CD8-positive, alpha-beta memory T cell (primary cell): ENCODE measurements at regions not wholly inside any gene's neighbourhood (a gene's known extent, or its start where the extent isn't known, plus 50 kb on each side); places are given as distances from the start of the nearest gene placed in this dataset.
A peak's percentile ranks its signal among the peaks of the same experiment; 100 is the strongest.

Source experiments
- CTCF ChIA-PET: fragments of 350-600 bp; sonication (Branson Sonifier 250); formaldehyde crosslinking; loops from one replicate; lab custom pipeline; 2021; ENCODE audit warnings: antibody characterized with exemption; lab: Charles Lee
- POLR2A ChIA-PET: fragments of 350-600 bp; sonication (Branson Sonifier 250); formaldehyde crosslinking; loops from one replicate; lab custom pipeline; 2021; ENCODE audit warnings: antibody characterized with exemption; lab: Charles Lee
- DNase-seq, 5 donors: peaks; one replicate each; pipeline versions ENCODE4 v3.0.0 to v3.0.0-alpha.2; 2020 to 2022; ENCODE audit warnings: mixed read lengths in 1 of 5
- H3K27ac ChIP-seq: one replicate; pipeline ENCODE4 v1.7.0; 2013; ENCODE audit warnings: low read depth, mild to moderate bottlenecking, low read length, moderate library complexity
- H3K27me3 ChIP-seq: 2 replicates; pipeline ENCODE4 v1.7.0; 2013; ENCODE audit warnings: low read length, mild to moderate bottlenecking; ENCODE audit not compliant: insufficient read depth, poor library complexity, severe bottlenecking
- H3K36me3 ChIP-seq: 2 replicates; pipeline ENCODE4 v1.7.0; 2013; ENCODE audit warnings: mild to moderate bottlenecking, low read length, moderate library complexity; ENCODE audit not compliant: insufficient read depth
- H3K4me1 ChIP-seq: 2 replicates; pipeline ENCODE4 v1.7.0; 2013; ENCODE audit warnings: mild to moderate bottlenecking, low read length, moderate library complexity; ENCODE audit not compliant: insufficient read depth
- H3K4me3 ChIP-seq: 2 replicates; pipeline ENCODE4 v1.7.0; 2013; ENCODE audit warnings: mild to moderate bottlenecking, low read length
- H3K9me3 ChIP-seq: 2 replicates; pipeline ENCODE4 v1.7.0; 2013; ENCODE audit warnings: mild to moderate bottlenecking, low read length
- H3K27ac Mint-ChIP-seq, 8 donors: one replicate each; pipeline ENCODE4 v1.8.0; 2020 to 2021; ENCODE audit warnings: mixed read lengths in 8 of 8, mild to moderate bottlenecking in 6 of 8, inconsistent platforms in 3 of 8, moderate library complexity in 3 of 8
- H3K27me3 Mint-ChIP-seq, 2 donors: one replicate each; pipeline ENCODE4 v1.8.0; 2020 to 2021; ENCODE audit warnings: mixed read lengths in 2 of 2, mild to moderate bottlenecking in 1 of 2, moderate library complexity in 1 of 2
- H3K36me3 Mint-ChIP-seq, 3 donors: one replicate each; pipeline ENCODE4 v1.8.0; 2020 to 2021; ENCODE audit warnings: mixed read lengths in 3 of 3, inconsistent platforms in 1 of 3, mild to moderate bottlenecking in 1 of 3
- H3K4me1 Mint-ChIP-seq, 3 donors: one replicate each; pipeline ENCODE4 v1.8.0; 2020 to 2021; ENCODE audit warnings: mixed read lengths in 3 of 3, inconsistent platforms in 1 of 3, mild to moderate bottlenecking in 1 of 3
- H3K4me3 Mint-ChIP-seq, 7 donors: one replicate each; pipeline ENCODE4 v1.8.0; 2020 to 2021; ENCODE audit warnings: mixed read lengths in 7 of 7, mild to moderate bottlenecking in 6 of 7, moderate library complexity in 4 of 7, inconsistent platforms in 2 of 7
- H3K9me3 Mint-ChIP-seq, 5 donors: one replicate each; pipeline ENCODE4 v1.8.0; 2020 to 2022; ENCODE audit warnings: mixed read lengths in 5 of 5, mild to moderate bottlenecking in 3 of 5, moderate library complexity in 2 of 5, inconsistent platforms in 1 of 5

DNA sequence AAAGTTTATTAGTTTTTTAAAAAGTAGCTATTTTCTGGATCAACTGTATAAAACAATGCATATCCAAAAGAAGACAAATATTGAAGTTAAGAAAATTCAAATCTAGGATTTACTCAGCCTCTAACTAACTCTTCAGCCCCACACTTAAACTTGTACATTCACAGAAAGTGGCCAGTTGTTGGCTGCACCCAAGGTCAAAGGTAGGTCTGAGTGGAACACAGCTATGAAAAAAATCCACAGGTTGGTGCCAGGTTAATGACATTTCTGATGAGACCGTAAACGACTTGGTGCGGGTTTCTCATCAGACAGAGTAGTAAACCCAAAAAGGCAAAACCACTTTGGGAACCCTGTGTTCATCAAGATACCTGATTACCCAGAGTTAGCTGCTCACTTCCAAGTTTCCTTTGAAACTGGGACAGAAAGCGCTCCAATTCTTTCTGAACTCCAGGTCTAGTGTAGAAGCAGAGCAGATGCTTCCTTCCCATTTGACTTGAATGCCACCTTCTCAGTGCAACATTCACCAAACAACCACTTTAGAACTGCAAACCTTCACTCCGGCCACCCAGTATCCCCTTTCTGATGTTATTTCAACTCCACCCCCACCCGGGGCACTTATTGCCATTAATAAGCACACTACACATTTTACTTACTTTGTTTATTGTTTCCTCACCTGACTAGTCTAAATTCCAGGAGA lies 208.3 kb upstream of the STARD13 start:
- Mint-ChIP-seq H3K9me3 (no peaks in the 10 kb centered on the region), H3K27me3 (peaks cover 0 to 20% of the 10 kb centered on the region in 2 donors), H3K4me1 (no peaks in the 10 kb centered on the region), H3K4me3 (no peak overlapping the region), H3K36me3 (peaks cover 0 to 4% (median 3%) of the 10 kb centered on the region in 3 donors), H3K27ac (no peak overlapping the region)
- Histone ChIP-seq H3K27ac (no peak overlapping the region), H3K4me3 (no peak overlapping the region), H3K27me3 (no peaks in the 10 kb centered on the region), H3K4me1 (no peaks in the 10 kb centered on the region), H3K36me3 (no peaks in the 10 kb centered on the region), H3K9me3 (no peaks in the 10 kb centered on the region)
- no peak for DNase-seq
- POLR2A ChIA-PET = no interaction called here
- CTCF ChIA-PET = no interaction called here

DNA sequence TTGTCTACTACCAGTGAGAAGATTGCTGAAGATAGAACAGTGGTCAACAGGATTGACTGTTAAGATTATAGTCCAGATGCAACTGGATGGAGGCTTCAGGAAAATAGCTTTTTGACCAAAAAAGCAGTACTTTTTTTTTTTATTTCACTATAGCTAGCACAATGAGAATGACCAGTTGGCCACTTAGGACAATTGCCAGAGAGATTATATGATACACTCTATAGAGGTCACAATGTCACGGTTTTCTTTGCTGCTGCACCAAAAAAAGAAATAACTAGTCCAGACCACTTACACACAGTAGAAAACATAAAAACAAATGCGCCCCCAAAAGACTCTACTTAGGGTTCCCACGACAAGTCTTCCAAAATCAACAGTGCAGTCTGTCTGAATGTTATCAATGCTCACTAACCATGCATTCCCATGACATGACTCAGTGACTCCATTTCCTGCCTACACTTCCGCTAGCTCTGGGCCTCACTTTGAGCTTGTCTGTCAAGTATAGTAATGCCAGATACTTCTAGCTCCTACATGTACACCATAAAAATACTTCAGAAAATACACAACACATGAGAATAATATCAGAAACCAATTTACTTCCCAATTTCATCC lies 209.1 kb upstream of the STARD13 start:
- POLR2A ChIA-PET = no interaction called here
- CTCF ChIA-PET = no interaction called here
- Histone ChIP-seq H3K27ac (no peak overlapping the region), H3K4me1 (no peaks in the 10 kb centered on the region), H3K9me3 (no peaks in the 10 kb centered on the region), H3K36me3 (no peaks in the 10 kb centered on the region), H3K4me3 (no peak overlapping the region), H3K27me3 (no peaks in the 10 kb centered on the region)
- peaks cover 0 to 19% of the 10 kb centered on the region in 2 donors for H3K27me3 Mint-ChIP-seq
- H3K9me3 Mint-ChIP-seq = no peaks in the 10 kb centered on the region
- H3K36me3 Mint-ChIP-seq = peaks cover 0 to 4% (median 3%) of the 10 kb centered on the region in 3 donors
- H3K4me1 Mint-ChIP-seq = no peaks in the 10 kb centered on the region
- peak overlapping the region in 1 of 8 donors; percentile 7 for H3K27ac Mint-ChIP-seq
- DNase-seq = no peak
- no peak overlapping the region for H3K4me3 Mint-ChIP-seq

DNA sequence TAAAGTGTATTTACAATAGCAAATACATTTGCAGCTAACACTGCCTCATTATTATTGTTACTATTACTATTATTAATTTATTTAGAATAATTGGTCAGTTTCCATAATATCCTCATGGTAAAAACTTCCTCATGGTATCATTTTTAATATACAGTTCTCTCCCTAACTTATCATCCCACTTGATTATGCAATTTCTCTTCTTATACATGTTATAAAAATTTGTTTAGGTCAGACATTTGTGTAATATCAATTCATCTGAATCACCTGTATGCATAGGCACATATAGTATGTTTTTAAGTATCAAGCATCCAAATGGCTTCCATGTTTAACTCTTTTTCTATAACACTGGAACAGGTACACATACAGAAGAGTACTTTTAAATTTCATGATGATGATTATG lies 210.8 kb upstream of the STARD13 start:
- H3K27ac Mint-ChIP-seq = no peak overlapping the region
- H3K36me3 Mint-ChIP-seq = peaks cover 0 to 4% (median 3%) of the 10 kb centered on the region in 3 donors
- POLR2A ChIA-PET = no interaction called here
- peaks cover 0 to 18% of the 10 kb centered on the region in 2 donors for H3K27me3 Mint-ChIP-seq
- DNase-seq = no peak
- no peaks in the 10 kb centered on the region for H3K9me3 ChIP-seq
- H3K27me3 ChIP-seq = no peaks in the 10 kb centered on the region
- CTCF ChIA-PET = no interaction called here
- H3K4me3 Mint-ChIP-seq = no peak overlapping the region
- H3K27ac ChIP-seq = no peak overlapping the region
- H3K36me3 ChIP-seq = no peaks in the 10 kb centered on the region
- H3K4me1 Mint-ChIP-seq = no peaks in the 10 kb centered on the region
- H3K9me3 Mint-ChIP-seq = peaks cover 0 to 1% (median 0%) of the 10 kb centered on the region in 5 donors
- no peaks in the 10 kb centered on the region for H3K4me1 ChIP-seq
- no peak overlapping the region for H3K4me3 ChIP-seq

DNA sequence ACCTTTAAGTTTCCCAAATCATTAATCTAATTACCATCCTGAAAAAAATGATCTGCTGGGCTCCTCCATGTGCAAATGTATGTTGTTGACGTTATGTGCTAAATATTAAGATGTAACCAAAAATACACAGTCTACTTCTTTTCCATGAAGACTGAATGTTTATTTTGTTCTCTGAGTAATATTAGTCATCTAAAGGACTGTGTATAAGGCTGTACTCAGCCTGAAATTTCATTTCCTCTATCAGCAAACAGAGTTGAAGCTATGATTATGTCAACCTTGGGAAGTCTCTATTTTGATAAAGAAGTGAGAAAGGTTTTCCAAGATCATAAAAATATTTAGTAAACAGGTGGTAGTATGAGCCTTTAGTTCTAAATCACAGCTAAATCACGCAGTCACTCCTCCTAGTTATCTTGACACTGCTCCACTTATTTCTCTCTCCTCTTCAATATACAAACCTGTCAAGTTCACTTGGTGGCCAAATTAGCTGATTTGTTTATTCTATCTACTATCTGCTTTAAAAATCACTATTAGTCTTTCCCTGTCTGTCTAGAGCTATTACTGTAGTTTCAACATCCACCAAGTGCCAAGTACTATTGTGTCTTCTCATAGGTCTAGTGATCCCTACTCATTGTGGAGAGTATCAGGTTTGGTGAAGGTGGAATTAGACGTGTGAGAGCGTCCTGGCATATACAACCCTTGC lies 211.7 kb upstream of the STARD13 start:
- Histone ChIP-seq H3K4me1 (no peaks in the 10 kb centered on the region), H3K4me3 (no peak overlapping the region), H3K9me3 (no peaks in the 10 kb centered on the region), H3K36me3 (no peaks in the 10 kb centered on the region), H3K27me3 (no peaks in the 10 kb centered on the region), H3K27ac (no peak overlapping the region)
- ChIA-PET CTCF (no interaction called here), POLR2A (no interaction called here)
- H3K4me1 Mint-ChIP-seq = no peaks in the 10 kb centered on the region
- H3K27ac Mint-ChIP-seq = no peak overlapping the region
- H3K36me3 Mint-ChIP-seq = peaks cover 0 to 3% (median 0%) of the 10 kb centered on the region in 3 donors
- no peak for DNase-seq
- peaks cover 0 to 21% of the 10 kb centered on the region in 2 donors for H3K27me3 Mint-ChIP-seq
- H3K4me3 Mint-ChIP-seq = no peak overlapping the region
- H3K9me3 Mint-ChIP-seq = peaks cover 0 to 9% (median 0%) of the 10 kb centered on the region in 5 donors

DNA sequence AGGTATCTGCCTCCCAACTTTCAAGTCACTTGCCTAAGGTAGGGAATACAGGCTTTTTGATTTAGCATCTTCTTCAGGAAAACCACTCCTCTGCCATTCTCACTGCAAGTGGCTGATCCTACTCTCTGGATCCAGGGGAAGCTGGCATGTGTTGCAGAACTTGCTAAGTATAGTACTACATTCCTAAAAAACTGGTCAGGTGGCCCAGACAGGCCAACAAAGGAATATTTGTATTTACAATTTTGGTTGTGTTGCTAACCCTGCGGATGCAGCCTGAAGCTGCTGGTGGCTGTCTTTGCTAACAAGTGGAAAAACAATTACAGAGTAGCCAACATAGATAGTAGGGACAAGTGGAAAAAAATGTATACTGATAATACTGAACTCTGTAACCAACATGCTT lies 222.5 kb upstream of the STARD13 start:
- Histone ChIP-seq H3K27me3 (no peaks in the 10 kb centered on the region), H3K9me3 (no peaks in the 10 kb centered on the region), H3K27ac (no peak overlapping the region), H3K4me3 (no peak overlapping the region), H3K4me1 (no peaks in the 10 kb centered on the region), H3K36me3 (no peaks in the 10 kb centered on the region)
- peaks cover 0 to 9% (median 0%) of the 10 kb centered on the region in 5 donors for H3K9me3 Mint-ChIP-seq
- no peaks in the 10 kb centered on the region for H3K4me1 Mint-ChIP-seq
- peaks cover 8 to 32% of the 10 kb centered on the region in 2 donors for H3K27me3 Mint-ChIP-seq
- no peak overlapping the region for H3K27ac Mint-ChIP-seq
- ChIA-PET CTCF (no interaction called here), POLR2A (no interaction called here)
- no peak overlapping the region for H3K4me3 Mint-ChIP-seq
- no peak for DNase-seq
- peaks cover 0 to 3% (median 0%) of the 10 kb centered on the region in 3 donors for H3K36me3 Mint-ChIP-seq

DNA sequence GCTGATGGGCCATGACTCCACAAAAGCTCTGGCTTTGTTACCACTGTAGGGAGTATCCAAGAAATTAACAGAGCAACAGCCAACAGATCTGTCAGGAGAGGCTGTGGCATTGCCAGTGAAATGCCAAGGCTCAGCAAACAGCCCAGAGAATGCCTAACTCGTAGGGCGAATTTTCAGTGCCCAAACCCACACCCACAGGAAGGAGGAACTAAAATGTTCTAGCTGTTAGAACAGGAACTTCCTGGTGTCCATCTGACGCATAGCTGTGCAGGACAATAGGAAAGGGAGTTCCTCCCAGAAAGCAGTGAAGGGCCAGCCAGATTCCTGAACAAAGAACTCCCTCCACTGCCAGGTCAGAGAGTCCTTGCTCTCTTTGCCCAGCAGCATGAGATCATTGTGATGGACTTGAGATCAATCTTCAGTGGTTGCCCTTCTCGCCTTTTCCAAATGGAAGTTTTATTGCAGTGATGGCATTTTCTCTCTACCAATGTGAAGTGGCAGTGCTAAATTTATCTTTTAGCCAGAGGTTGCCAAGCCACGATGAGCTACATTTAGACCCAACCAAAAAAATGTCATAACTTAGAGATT lies 224.2 kb upstream of the STARD13 start:
- no peak for DNase-seq
- no peak overlapping the region for H3K27ac ChIP-seq
- no peaks in the 10 kb centered on the region for H3K4me1 Mint-ChIP-seq
- H3K27me3 ChIP-seq = no peaks in the 10 kb centered on the region
- no peaks in the 10 kb centered on the region for H3K36me3 ChIP-seq
- no peaks in the 10 kb centered on the region for H3K9me3 Mint-ChIP-seq
- H3K4me3 ChIP-seq = no peak overlapping the region
- no peak overlapping the region for H3K4me3 Mint-ChIP-seq
- no peaks in the 10 kb centered on the region for H3K4me1 ChIP-seq
- H3K27me3 Mint-ChIP-seq = peaks cover 4 to 28% of the 10 kb centered on the region in 2 donors
- H3K9me3 ChIP-seq = no peaks in the 10 kb centered on the region
- no peaks in the 10 kb centered on the region for H3K36me3 Mint-ChIP-seq
- ChIA-PET CTCF (no interaction called here), POLR2A (no interaction called here)
- no peak overlapping the region for H3K27ac Mint-ChIP-seq

DNA sequence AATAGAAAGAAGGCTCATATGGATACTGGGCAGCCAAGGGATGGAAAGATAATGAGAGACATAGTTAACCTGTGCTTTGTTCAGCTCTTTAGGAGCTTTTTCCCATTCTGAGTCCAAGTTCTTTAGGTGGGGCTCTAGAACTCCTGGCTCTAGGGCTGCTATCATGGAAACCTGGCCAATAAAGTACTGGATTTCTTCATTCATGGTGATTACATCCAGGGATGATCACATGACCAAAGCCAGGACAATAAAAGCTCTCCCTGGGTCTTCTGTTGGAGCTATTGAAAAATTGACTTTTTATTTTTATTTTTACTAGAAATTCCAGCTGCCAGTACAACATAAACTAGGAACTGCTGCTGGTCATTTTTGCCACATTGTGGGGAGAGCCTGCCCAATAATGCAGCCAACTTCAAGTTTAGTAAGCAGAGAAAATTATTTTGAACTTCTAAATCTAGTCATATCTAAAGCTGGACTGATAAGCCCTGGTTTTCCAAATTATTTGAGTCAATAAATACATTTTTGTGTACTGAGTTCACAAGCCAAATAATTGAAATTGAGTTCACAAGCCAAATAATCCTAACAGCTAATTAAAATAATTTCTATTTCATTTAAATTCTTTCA lies 224.9 kb upstream of the STARD13 start:
- DNase-seq = no peak
- Histone ChIP-seq H3K9me3 (no peaks in the 10 kb centered on the region), H3K4me1 (no peaks in the 10 kb centered on the region), H3K36me3 (no peaks in the 10 kb centered on the region), H3K4me3 (no peak overlapping the region), H3K27me3 (no peaks in the 10 kb centered on the region), H3K27ac (no peak overlapping the region)
- Mint-ChIP-seq H3K36me3 (no peaks in the 10 kb centered on the region), H3K4me3 (no peak overlapping the region), H3K9me3 (no peaks in the 10 kb centered on the region), H3K4me1 (no peaks in the 10 kb centered on the region), H3K27me3 (peaks cover 4 to 28% of the 10 kb centered on the region in 2 donors), H3K27ac (no peak overlapping the region)
- ChIA-PET CTCF (no interaction called here), POLR2A (no interaction called here)
